HL-60 (cell line): ENCODE measurements at regions not wholly inside any gene's neighbourhood (a gene's known extent, or its start where the extent isn't known, plus 50 kb on each side); places are given as distances from the start of the nearest gene placed in this dataset.

Experiments
- DNase-seq, 2 experiments: peaks; one replicate each; pipeline ENCODE4 v3.0.0-alpha.2; 2010 to 2020; ENCODE audit warnings: low read depth in 1 of 2, low spot score in 1 of 2
- H3K27ac ChIP-seq: fragments of 250-450 bp; sonication (Bioruptor Pico); replicated peaks from 2 replicates; pipeline ENCODE4 v1.5.1; 2020; ENCODE audit warnings: mild to moderate bottlenecking, moderate library complexity
- H3K27me3 ChIP-seq: fragments of 250-450 bp; sonication (Bioruptor Pico); 2 replicates; pipeline ENCODE4 v1.5.1; 2021; ENCODE audit warnings: mild to moderate bottlenecking, moderate library complexity; ENCODE audit not compliant: insufficient read depth, poor library complexity, severe bottlenecking
- H3K4me3 ChIP-seq: replicated peaks from 2 replicates; pipeline ENCODE4 v1.5.1; 2011; ENCODE audit warnings: mild to moderate bottlenecking, control low read depth, low read length; ENCODE audit not compliant: insufficient read depth
- CTCF ChIP-seq: IDR thresholded peaks from one replicate; pipeline ENCODE4 v1.5.1; 2011; ENCODE audit warnings: low read length, control low read depth, inconsistent platforms; ENCODE audit not compliant: insufficient read depth
- GABPA ChIP-seq: IDR thresholded peaks from 2 replicates; pipeline ENCODE4 v1.6.1; 2012; ENCODE audit warnings: low read depth
- POLR2AphosphoS5 ChIP-seq: IDR thresholded peaks from 2 replicates; pipeline ENCODE4 v1.6.1; 2012; ENCODE audit warnings: low read depth
- REST ChIP-seq: IDR thresholded peaks from 2 replicates; pipeline ENCODE4 v1.6.1; 2012; ENCODE audit warnings: low read depth; ENCODE audit not compliant: insufficient replicate concordance
- SPI1 ChIP-seq: IDR thresholded peaks from 2 replicates; pipeline ENCODE4 v1.6.1; 2012; ENCODE audit warnings: low read depth, mild to moderate bottlenecking, borderline replicate concordance

- no peaks in the 10 kb centered on the region for H3K27me3 ChIP-seq
- TF ChIP-seq SPI1 (no peak), REST (no peak), CTCF (no peak), GABPA (no peak)
Measured at GRCh38 chr5:166671811-166672210, 1619.6 kb upstream of the WWC1 start.

DNA sequence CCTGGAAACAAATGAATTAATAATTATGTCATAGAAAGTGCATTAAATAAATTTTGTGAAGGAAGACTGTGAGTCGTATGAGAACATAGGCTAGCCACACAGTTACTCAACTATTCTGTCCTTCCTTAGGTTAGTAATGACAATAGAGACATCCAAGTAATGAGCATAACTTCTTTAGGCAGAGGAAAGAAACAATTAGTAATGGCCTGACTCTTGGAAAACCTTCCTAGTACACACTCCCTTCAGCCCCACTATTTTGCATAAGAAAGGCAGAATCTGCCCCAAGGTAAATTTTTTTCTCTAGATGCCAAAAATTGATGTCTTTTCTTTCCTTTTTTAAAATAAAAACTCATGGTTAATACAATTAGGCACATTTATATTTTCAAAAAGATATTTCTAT, 1619.0 kb upstream of the WWC1 start:
- TF ChIP-seq POLR2AphosphoS5 (no peak), CTCF (no peak), REST (no peak), SPI1 (no peak), GABPA (no peak)
- DNase-seq: no peak
- H3K27me3 ChIP-seq: no peaks in the 10 kb centered on the region
- H3K4me3 ChIP-seq: no peak overlapping the region
- no peak overlapping the region for H3K27ac ChIP-seq

More at GRCh38 chr5:166671811-166672210, 1619.6 kb upstream of the WWC1 start:
- H3K27ac ChIP-seq: no peak overlapping the region
- H3K4me3 ChIP-seq: no peak overlapping the region
- DNase-seq: no peak

DNA sequence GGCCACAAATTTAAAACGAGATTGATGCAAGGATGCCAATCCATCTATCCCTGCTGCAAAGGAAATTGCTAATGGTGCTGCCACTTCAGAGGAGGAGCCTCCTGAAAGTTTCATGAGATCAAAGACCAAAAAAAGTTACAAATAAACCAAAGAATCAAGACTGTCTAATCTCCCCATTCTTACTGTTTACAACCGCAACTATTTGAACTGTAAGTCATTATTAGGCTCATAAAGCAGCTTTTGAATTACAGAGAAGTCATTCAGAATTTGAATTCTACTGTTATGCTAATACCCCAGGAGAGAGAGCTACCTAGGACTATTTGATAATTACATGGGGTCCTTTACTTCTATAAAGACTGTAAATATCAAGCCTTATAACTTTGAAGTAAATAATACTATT, 1613.6 kb upstream of the WWC1 start:
- Histone ChIP-seq H3K4me3 (no peak overlapping the region), H3K27ac (no peak overlapping the region), H3K27me3 (no peaks in the 10 kb centered on the region)
- TF ChIP-seq CTCF (no peak), GABPA (no peak), POLR2AphosphoS5 (no peak), SPI1 (no peak)
- no peak for DNase-seq

DNA sequence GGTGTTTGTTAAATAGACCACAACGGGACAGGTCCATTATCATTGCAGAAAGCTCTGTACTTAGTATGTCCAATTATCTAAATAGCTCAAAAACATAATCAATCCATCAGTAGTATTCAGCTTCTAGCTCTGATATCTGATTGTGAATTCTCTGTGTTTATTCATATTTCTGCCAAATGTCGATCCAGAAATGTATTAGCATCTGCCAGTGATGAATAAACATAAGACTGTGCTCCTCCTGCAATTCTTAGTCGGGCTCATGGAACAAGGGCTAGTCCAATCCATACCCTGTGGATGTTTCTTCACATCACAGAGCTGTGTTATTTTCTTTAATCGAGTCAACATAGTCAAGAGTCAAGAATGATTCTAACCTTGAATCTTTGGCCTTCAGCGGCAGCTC, 1612.1 kb upstream of the WWC1 start:
- TF ChIP-seq SPI1: no peak
- no peak for TF ChIP-seq POLR2AphosphoS5
- no peak for TF ChIP-seq REST
- TF ChIP-seq GABPA: no peak
- no peak for TF ChIP-seq CTCF
- Histone ChIP-seq H3K4me3 (no peak overlapping the region), H3K27me3 (no peaks in the 10 kb centered on the region), H3K27ac (no peak overlapping the region)
- no peak for DNase-seq
